ENCODE measurements at regions not wholly inside any gene's neighbourhood (a gene's known extent, or its start where the extent isn't known, plus 50 kb on each side); places are given as distances from the start of the nearest gene placed in this dataset.

DNA sequence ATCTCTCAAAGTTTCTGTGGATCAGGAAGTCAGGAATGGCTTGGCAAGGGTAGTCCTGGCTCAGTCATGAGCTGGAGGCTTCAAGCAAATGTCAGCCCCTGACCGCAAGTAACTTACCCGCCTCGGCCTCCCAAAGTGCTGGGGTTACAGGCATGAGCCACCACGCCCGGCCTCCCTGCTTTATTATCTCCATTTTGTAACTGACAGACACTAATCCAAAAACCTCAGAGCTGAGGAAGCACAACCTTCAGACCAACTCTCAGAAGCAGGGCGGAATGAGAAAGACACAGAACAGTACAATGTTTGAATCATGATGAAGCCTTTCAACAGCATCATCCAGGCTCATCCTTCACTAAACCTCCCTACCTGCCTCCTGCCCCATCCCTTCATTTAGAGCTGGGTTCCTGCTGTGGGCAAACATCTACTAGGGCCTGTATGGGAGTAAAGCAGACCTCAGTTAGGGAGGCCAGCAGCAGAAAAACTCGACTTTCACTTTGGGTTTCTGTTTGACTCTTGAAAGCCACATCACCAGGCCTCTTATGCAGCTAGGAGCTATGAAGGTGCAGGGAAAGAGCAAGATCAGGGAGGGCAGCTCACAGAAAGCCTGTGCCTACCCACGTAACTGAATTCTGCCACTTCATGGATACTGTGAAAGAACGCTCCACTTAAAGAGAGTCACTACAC lies 84.4 kb upstream of the RAB4A start:
- Histone ChIP-seq H3K9me3 (ENCODE audit: control insufficient read depth in 4 of 4, low read length in 3 of 4) (no peaks in the 10 kb centered on the region), H3K9ac (ENCODE audit: low read depth in 1 of 2, low read length in 2 of 2) (no peak overlapping the region), H3K27ac (ENCODE audit: low read depth in 1 of 2, low read length in 2 of 2) (no peak overlapping the region), H3K4me3 (ENCODE audit: low read depth in 1 of 3, low read length in 3 of 3) (no peak overlapping the region), H3K4me1 (ENCODE audit: control insufficient read depth in 4 of 4, insufficient read depth in 4 of 4, low read length in 3 of 4) (no peaks in the 10 kb centered on the region), H3K36me3 (ENCODE audit: control insufficient read depth in 4 of 4, insufficient read depth in 3 of 4, low read depth in 1 of 4, low read length in 3 of 4) (no peaks in the 10 kb centered on the region), H3K27me3 (ENCODE audit: control insufficient read depth in 4 of 4, insufficient read depth in 4 of 4, low read length in 3 of 4) (no peaks in the 10 kb centered on the region)
- no peak for TF ChIP-seq NR2F2 (IDR thresholded peaks at IDR 0.05)
- TF ChIP-seq RXRA (IDR thresholded peaks at IDR 0.05) = no peak
- TF ChIP-seq EGR1 (IDR thresholded peaks at IDR 0.05; ENCODE audit: low read depth in 2 of 2) = no peak
- TF ChIP-seq, protein P1, sequence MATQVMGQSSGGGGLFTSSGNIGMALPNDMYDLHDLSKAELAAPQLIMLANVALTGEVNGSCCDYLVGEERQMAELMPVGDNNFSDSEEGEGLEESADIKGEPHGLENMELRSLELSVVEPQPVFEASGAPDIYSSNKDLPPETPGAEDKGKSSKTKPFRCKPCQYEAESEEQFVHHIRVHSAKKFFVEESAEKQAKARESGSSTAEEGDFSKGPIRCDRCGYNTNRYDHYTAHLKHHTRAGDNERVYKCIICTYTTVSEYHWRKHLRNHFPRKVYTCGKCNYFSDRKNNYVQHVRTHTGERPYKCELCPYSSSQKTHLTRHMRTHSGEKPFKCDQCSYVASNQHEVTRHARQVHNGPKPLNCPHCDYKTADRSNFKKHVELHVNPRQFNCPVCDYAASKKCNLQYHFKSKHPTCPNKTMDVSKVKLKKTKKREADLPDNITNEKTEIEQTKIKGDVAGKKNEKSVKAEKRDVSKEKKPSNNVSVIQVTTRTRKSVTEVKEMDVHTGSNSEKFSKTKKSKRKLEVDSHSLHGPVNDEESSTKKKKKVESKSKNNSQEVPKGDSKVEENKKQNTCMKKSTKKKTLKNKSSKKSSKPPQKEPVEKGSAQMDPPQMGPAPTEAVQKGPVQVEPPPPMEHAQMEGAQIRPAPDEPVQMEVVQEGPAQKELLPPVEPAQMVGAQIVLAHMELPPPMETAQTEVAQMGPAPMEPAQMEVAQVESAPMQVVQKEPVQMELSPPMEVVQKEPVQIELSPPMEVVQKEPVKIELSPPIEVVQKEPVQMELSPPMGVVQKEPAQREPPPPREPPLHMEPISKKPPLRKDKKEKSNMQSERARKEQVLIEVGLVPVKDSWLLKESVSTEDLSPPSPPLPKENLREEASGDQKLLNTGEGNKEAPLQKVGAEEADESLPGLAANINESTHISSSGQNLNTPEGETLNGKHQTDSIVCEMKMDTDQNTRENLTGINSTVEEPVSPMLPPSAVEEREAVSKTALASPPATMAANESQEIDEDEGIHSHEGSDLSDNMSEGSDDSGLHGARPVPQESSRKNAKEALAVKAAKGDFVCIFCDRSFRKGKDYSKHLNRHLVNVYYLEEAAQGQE (IDR thresholded peaks at IDR 0.05) = no peak
- TF ChIP-seq, protein P2, sequence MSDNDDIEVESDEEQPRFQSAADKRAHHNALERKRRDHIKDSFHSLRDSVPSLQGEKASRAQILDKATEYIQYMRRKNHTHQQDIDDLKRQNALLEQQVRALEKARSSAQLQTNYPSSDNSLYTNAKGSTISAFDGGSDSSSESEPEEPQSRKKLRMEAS (IDR thresholded peaks at IDR 0.05) = no peak
- TF ChIP-seq GABPA (IDR thresholded peaks at IDR 0.05 in 1 of 2, conservative IDR thresholded peaks at IDR 0.05 in 1 of 2) = no peak
- no peak for TF ChIP-seq FOXA1 (IDR thresholded peaks at IDR 0.05)
- no peak for TF ChIP-seq TAF1 (conservative IDR thresholded peaks at IDR 0.05)
- TF ChIP-seq SP1 (IDR thresholded peaks at IDR 0.05) = no peak
- no peak for TF ChIP-seq RAD21 (IDR thresholded peaks at IDR 0.05)
- TF ChIP-seq, protein P3, sequence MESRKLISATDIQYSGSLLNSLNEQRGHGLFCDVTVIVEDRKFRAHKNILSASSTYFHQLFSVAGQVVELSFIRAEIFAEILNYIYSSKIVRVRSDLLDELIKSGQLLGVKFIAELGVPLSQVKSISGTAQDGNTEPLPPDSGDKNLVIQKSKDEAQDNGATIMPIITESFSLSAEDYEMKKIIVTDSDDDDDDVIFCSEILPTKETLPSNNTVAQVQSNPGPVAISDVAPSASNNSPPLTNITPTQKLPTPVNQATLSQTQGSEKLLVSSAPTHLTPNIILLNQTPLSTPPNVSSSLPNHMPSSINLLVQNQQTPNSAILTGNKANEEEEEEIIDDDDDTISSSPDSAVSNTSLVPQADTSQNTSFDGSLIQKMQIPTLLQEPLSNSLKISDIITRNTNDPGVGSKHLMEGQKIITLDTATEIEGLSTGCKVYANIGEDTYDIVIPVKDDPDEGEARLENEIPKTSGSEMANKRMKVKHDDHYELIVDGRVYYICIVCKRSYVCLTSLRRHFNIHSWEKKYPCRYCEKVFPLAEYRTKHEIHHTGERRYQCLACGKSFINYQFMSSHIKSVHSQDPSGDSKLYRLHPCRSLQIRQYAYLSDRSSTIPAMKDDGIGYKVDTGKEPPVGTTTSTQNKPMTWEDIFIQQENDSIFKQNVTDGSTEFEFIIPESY (IDR thresholded peaks at IDR 0.05) = no peak
- no peak for TF ChIP-seq HNF4G (IDR thresholded peaks at IDR 0.05)
- TF ChIP-seq YY1 (IDR thresholded peaks at IDR 0.05) = no peak
- no peak for TF ChIP-seq CTCF (IDR thresholded peaks at IDR 0.05; ENCODE audit: low read depth, low read length, missing input control)
- no peak for TF ChIP-seq JUND (IDR thresholded peaks at IDR 0.05)
- 90% methylated on average over 9 of the region's 9 CpGs for WGBS
- no peak for DNase-seq (ENCODE audit: low spot score)

DNA sequence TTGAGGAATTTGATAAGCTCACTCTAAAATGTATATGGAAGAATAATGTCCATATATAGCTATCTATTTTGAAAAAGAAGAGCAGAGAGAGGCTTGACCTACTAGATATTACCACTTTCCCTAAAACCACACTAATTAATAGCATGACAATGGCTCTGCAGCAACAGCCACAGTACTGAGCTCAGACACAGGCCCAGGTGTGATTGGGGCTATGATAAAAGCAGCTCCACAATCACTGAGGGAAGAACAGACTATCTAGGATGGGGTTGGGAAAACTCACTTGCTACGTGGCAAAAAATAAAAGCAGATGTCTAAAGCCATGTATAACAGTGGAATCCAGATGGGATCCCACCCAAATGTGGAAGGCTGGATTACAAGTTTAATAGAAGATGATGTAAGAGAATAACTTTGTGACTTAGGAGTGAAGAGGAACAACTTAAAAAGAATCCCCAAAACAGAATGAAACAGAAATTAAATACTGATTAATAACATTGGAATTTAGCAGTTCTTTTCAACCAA lies 80.8 kb upstream of the RAB4A start:
- no peaks in the 10 kb centered on the region for H3K27me3 ChIP-seq (ENCODE audit: control insufficient read depth in 4 of 4, insufficient read depth in 4 of 4, low read length in 3 of 4)
- no peaks in the 10 kb centered on the region for H3K4me1 ChIP-seq (ENCODE audit: control insufficient read depth in 4 of 4, insufficient read depth in 4 of 4, low read length in 3 of 4)
- no peak overlapping the region for H3K4me3 ChIP-seq (ENCODE audit: low read depth in 1 of 3, low read length in 3 of 3)
- H3K27ac ChIP-seq (ENCODE audit: low read depth in 1 of 2, low read length in 2 of 2) = no peak overlapping the region
- H3K9ac ChIP-seq (ENCODE audit: low read depth in 1 of 2, low read length in 2 of 2) = no peak overlapping the region
- no peaks in the 10 kb centered on the region for H3K36me3 ChIP-seq (ENCODE audit: control insufficient read depth in 4 of 4, insufficient read depth in 3 of 4, low read depth in 1 of 4, low read length in 3 of 4)
- DNase-seq (ENCODE audit: low spot score) = no peak
- 98% methylated on average over 1 of the region's 1 CpG for WGBS
- no peaks in the 10 kb centered on the region for H3K9me3 ChIP-seq (ENCODE audit: control insufficient read depth in 4 of 4, low read length in 3 of 4)
- TF ChIP-seq, protein P3 (IDR thresholded peaks at IDR 0.05) = no peak
- no peak for TF ChIP-seq SP1 (IDR thresholded peaks at IDR 0.05)
- TF ChIP-seq, protein P4, sequence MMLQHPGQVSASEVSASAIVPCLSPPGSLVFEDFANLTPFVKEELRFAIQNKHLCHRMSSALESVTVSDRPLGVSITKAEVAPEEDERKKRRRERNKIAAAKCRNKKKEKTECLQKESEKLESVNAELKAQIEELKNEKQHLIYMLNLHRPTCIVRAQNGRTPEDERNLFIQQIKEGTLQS (IDR thresholded peaks at IDR 0.05) = no peak
- TF ChIP-seq HNF4G (IDR thresholded peaks at IDR 0.05) = no peak
- TF ChIP-seq, protein P1 (IDR thresholded peaks at IDR 0.05) = no peak
- no peak for TF ChIP-seq TAF1 (conservative IDR thresholded peaks at IDR 0.05)
- TF ChIP-seq HNF4A (conservative IDR thresholded peaks at IDR 0.05) = no peak

Data from liver (tissue), 8 donors.